T47D (cell line): ENCODE measurements at regions not wholly inside any gene's neighbourhood (a gene's known extent, or its start where the extent isn't known, plus 50 kb on each side); places are given as distances from the start of the nearest gene placed in this dataset.
"Not testable (repeated sequence)": the region's sequence is repeated elsewhere in the genome, so short reads cannot be mapped to it uniquely, and the experiment has no call there.

Source experiments
- DNase-seq, 2 experiments: peaks; one replicate each; pipeline versions ENCODE4 v3.0.0 to v3.0.0-alpha.2; 2011 to 2012; ENCODE audit warnings: low read depth in 1 of 2, low spot score in 1 of 2
- JUND ChIP-seq: IDR thresholded peaks from 2 replicates; pipeline ENCODE4 v1.6.1; 2012; ENCODE audit warnings: low read depth
- in situ Hi-C: cut with HindIII; loops from 2 replicates; pipeline ENCODE4 v1.10.0; 2016; ENCODE audit warnings: low sequenced_read_pairs, low pct_unique_long_range_greater_than_20kb

GRCh38 chr15:45858491-45858890 lies 223.7 kb downstream of the SQOR start:
- DNase-seq = no peak
- in situ Hi-C loops = no loop called here
- TF ChIP-seq JUND = no peak

- no peak for DNase-seq
- in situ Hi-C loops = no loop called here
- no peak for TF ChIP-seq JUND
Observed at GRCh38 chr15:45862034-45862433, 227.2 kb downstream of the SQOR start.

GRCh38 chr15:45863881-45864580 lies 229.2 kb downstream of the SQOR start:
- no peak for TF ChIP-seq JUND
- in situ Hi-C loops = no loop called here
- DNase-seq = peak in 1 of 2 experiments; percentile 82

GRCh38 chr15:45866616-45867015 lies 231.8 kb downstream of the SQOR start:
- in situ Hi-C loops = no loop called here
- TF ChIP-seq JUND = no peak
- no peak for DNase-seq

GRCh38 chr15:45867281-45867680 lies 232.5 kb downstream of the SQOR start:
- no peak for DNase-seq

GRCh38 chr15:45868109-45868691 lies 233.4 kb downstream of the SQOR start:
- no peak for TF ChIP-seq JUND
- no peak for DNase-seq
- in situ Hi-C loops = no loop called here

More at GRCh38 chr15:45867281-45867680, 232.5 kb downstream of the SQOR start:
- TF ChIP-seq JUND = no peak
- in situ Hi-C loops = no loop called here

- DNase-seq = no peak
- in situ Hi-C loops = no loop called here
- TF ChIP-seq JUND = no peak
Observed at GRCh38 chr15:45869034-45869668, 234.3 kb downstream of the SQOR start.

- in situ Hi-C loops = no loop called here
- no peak for DNase-seq
- TF ChIP-seq JUND = no peak
Observed at GRCh38 chr15:45871121-45871855, 236.5 kb downstream of the SQOR start.

- DNase-seq = no peak
- in situ Hi-C loops = no loop called here
Observed at GRCh38 chr15:45873781-45874180, 239.0 kb downstream of the SQOR start.

GRCh38 chr15:45874566-45874965 lies 239.7 kb downstream of the SQOR start:
- DNase-seq, in situ Hi-C loops: not testable (repeated sequence)

More at GRCh38 chr15:45873781-45874180, 239.0 kb downstream of the SQOR start:
- no peak for TF ChIP-seq JUND

GRCh38 chr15:45884289-45884688 lies 249.5 kb downstream of the SQOR start:
- no peak for DNase-seq
- in situ Hi-C loops = no loop called here
- no peak for TF ChIP-seq JUND

GRCh38 chr15:45884755-45885445 lies 250.1 kb downstream of the SQOR start:
- in situ Hi-C loops = no loop called here
- peak in 1 of 2 experiments; percentile 18 for DNase-seq
- no peak for TF ChIP-seq JUND
